Omental fat pad (tissue), 3 donors: ENCODE measurements at regions not wholly inside any gene's neighbourhood (a gene's known extent, or its start where the extent isn't known, plus 50 kb on each side); places are given as distances from the start of the nearest gene placed in this dataset.

ENCODE experiments used
- ATAC-seq: fragments of 150-250 bp; one replicate; pipeline ENCODE4 v1.9.1; 2016; ENCODE audit warnings: mild to moderate bottlenecking, moderate library complexity; ENCODE audit not compliant: low FRiP score
- DNase-seq: peaks from one replicate; pipeline ENCODE4 v3.0.0-alpha.2; 2019; ENCODE audit warnings: low spot score
- TF ChIP-seq, protein P1 (sequence below), 3 donors: fragments of 450-650 bp; IDR thresholded peaks; one replicate each; pipeline ENCODE4 v1.5.1; 2016 to 2017; ENCODE audit warnings: antibody characterized with exemption in 3 of 3, mild to moderate bottlenecking in 3 of 3, moderate library complexity in 2 of 3

DNA sequence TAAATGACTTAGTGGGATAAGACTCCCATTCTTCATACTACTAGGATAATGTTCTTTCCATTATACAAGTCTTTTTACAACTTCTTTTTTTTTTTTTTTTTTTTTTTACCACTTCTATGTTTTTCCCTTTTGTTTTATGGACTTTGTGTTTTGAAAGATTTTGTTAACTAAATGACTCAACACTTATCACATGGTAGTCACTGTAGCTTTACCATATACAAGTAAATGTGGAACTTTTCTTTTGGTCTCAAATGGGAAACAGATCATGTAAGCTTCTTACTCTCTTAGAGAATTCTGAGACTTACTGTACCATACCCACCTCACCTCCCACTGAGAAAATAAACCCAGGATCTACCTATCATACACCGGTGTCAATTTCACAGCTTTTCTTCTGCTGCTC is 590.3 kb upstream of the CDH2 start:
- DNase-seq (no peak), ATAC-seq (no peak)
- TF ChIP-seq, protein P1, sequence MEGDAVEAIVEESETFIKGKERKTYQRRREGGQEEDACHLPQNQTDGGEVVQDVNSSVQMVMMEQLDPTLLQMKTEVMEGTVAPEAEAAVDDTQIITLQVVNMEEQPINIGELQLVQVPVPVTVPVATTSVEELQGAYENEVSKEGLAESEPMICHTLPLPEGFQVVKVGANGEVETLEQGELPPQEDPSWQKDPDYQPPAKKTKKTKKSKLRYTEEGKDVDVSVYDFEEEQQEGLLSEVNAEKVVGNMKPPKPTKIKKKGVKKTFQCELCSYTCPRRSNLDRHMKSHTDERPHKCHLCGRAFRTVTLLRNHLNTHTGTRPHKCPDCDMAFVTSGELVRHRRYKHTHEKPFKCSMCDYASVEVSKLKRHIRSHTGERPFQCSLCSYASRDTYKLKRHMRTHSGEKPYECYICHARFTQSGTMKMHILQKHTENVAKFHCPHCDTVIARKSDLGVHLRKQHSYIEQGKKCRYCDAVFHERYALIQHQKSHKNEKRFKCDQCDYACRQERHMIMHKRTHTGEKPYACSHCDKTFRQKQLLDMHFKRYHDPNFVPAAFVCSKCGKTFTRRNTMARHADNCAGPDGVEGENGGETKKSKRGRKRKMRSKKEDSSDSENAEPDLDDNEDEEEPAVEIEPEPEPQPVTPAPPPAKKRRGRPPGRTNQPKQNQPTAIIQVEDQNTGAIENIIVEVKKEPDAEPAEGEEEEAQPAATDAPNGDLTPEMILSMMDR (IDR thresholded peaks at IDR 0.05): no peak

DNA sequence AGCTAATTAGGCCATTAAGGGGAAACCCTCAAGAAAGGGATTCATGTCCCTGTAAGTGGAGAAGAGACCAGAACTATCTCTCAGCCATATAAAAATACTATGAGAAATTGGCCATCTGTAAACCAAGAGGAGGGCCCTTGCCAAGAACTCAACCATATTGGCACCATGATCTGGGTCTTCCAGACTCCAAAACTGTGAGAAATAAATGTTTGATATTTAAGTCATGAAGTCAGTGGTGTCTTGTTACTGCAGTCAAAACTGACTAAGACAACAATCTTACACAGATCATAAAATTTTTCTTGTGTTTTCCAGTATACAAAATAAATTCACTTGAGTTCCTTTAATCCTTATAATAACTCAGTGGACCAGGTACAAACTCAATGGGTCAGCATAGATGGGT is 589.8 kb upstream of the CDH2 start:
- TF ChIP-seq, protein P1 (IDR thresholded peaks at IDR 0.05): no peak
- DNase-seq (no peak), ATAC-seq (no peak)

DNA sequence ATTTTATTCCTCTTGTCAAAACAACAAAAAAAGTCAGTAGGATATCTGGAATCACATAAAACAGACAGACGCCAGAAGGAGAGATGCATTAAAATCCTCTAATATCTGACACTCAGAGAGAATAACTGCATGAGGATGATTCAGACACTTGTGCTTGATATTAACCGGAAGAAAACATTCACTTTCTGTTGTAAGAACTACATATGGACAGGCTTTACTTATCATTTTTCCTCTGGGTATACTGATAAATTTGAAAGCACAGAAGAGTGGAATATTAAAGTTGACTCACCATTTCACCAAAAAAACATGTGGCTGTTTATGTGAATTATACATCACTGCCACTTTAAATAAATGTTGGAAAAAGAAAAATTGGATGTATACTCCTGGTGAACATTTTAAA is 589.1 kb upstream of the CDH2 start:
- ATAC-seq (no peak), DNase-seq (no peak)
- TF ChIP-seq, protein P1 (IDR thresholded peaks at IDR 0.05): no peak

DNA sequence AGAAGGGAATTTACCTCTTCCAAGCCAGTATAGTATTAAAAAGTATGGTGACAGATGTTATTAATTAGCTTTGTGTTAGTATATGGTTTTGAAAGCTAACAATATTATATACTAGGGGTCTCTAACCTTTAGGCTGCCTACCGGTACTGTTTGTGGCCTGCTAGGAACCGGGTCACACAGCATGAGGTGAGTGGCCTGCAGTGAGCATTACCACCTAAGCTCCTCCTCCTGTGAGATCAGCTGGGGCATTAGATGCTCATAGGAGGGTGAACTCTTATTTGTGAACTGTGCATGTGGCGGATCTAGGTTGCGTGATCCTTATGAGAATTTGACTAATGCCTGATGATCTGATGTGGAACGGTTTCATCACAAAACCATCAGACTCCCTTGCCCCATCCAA is 583.4 kb upstream of the CDH2 start:
- DNase-seq: no peak
- no peak for ATAC-seq
- TF ChIP-seq, protein P1 (IDR thresholded peaks at IDR 0.05): no peak

DNA sequence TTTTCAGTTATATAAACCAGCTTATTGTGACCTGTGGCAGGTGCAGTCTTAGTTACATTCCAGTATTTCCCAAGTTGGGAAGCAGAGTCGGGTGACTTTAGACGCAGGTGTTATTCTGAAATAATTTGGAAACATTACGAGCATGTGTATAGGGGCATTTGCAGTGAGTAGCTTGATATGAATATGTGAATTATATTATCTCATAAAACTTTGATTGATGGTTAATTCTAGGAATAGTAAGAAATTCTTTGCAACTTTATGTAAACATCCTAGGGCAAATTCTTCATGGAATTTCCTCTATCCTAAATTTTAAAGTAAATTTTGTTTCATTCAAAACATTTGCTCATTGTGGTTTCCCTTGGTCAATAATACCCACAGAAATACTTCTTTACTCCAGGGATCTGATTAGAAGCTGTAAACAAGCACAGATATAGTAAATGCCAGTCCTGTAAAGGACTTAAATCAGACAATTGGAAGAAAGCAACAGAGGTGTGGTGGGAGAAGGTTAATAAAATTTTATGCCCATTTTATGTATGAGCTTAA is 580.6 kb upstream of the CDH2 start:
- ATAC-seq (no peak), DNase-seq (no peak)
- TF ChIP-seq, protein P1 (IDR thresholded peaks at IDR 0.05): no peak

DNA sequence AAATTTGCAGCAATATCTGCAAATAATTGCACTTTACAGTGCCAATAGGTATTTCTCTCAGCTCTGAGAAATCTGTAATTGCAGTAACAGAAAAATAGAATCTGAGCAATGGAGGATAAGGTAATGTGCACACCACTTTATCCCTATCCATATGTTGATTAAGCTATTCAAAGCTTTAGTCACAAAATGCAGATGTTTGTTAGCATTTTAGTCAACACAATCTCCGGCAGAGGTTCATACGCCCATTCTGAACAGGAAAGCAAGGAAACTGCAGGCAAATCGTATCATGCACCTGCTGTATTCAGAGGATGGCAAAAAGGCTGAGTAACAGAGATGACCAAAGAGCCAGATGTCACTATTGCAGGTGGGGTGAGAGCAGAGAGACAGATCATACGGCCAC is 566.2 kb upstream of the CDH2 start:
- ATAC-seq: no peak
- TF ChIP-seq, protein P1 (IDR thresholded peaks at IDR 0.05): no peak
- no peak for DNase-seq

DNA sequence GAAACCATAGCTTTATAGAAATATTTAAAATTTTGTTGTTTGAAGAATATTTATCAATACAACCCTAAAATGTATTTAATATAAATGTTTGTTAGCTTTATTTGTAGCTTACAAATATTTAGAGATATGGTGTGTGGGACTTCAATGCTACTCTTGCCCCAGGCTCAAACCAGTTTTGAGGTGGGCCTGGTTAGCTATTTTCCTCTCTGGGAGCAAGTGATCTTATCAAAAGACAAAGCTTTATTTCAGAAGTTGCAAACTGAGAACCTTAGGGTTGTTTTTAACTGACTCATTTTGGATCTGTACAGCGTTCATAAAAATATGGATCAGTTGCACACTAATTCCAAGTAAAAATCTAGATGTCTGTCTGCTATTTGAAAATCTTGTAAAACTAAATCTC is 563.6 kb upstream of the CDH2 start:
- TF ChIP-seq, protein P1 (IDR thresholded peaks at IDR 0.05): no peak
- DNase-seq: no peak
- ATAC-seq: no peak
